Loucy (cell line): ENCODE measurements at regions not wholly inside any gene's neighbourhood (a gene's known extent, or its start where the extent isn't known, plus 50 kb on each side); places are given as distances from the start of the nearest gene placed in this dataset.

ENCODE experiments used
- H2AFZ ChIP-seq: fragments of 200-600 bp; sonication (generic); 2 replicates; pipeline ENCODE4 v1.6.0; 2016; ENCODE audit warnings: antibody characterized with exemption, mild to moderate bottlenecking, low read length, moderate library complexity
- H3F3A ChIP-seq: fragments of 200-600 bp; 2 replicates; pipeline ENCODE4 v1.6.0; 2016; ENCODE audit warnings: antibody characterized with exemption, low read depth, mild to moderate bottlenecking
- H3K27me3 ChIP-seq: fragments of 200-600 bp; sonication (generic); 2 replicates; pipeline ENCODE4 v1.6.1; 2014; ENCODE audit warnings: low read length, mild to moderate bottlenecking; ENCODE audit not compliant: insufficient read depth, poor library complexity, severe bottlenecking
- H3K36me3 ChIP-seq: fragments of 200-600 bp; sonication (generic); 2 replicates; pipeline ENCODE4 v1.6.1; 2016; ENCODE audit warnings: low read length; ENCODE audit not compliant: insufficient read depth
- H3K4me1 ChIP-seq: fragments of 200-600 bp; sonication (generic); 2 replicates; pipeline ENCODE4 v1.5.1; 2014; ENCODE audit warnings: low read length, mild to moderate bottlenecking; ENCODE audit not compliant: insufficient read depth, poor library complexity, severe bottlenecking
- H3K4me2 ChIP-seq: fragments of 200-600 bp; sonication (generic); 2 replicates; pipeline ENCODE4 v1.6.0; 2014; ENCODE audit warnings: antibody characterized with exemption, low read length, low read depth, mild to moderate bottlenecking; ENCODE audit not compliant: poor library complexity, severe bottlenecking
- H3K4me3 ChIP-seq: fragments of 200-600 bp; sonication (generic); 2 replicates; pipeline ENCODE4 v1.5.1; 2014; ENCODE audit warnings: low read length, mild to moderate bottlenecking, mixed read lengths; ENCODE audit not compliant: poor library complexity, severe bottlenecking
- H3K79me2 ChIP-seq: fragments of 200-600 bp; sonication (generic); 2 replicates; pipeline ENCODE4 v1.6.1; 2014; ENCODE audit warnings: low read length; ENCODE audit not compliant: insufficient read depth
- H3K9ac ChIP-seq: fragments of 200-600 bp; sonication (generic); 2 replicates; pipeline ENCODE4 v1.6.0; 2014; ENCODE audit warnings: mild to moderate bottlenecking, low read depth, low read length, moderate library complexity; ENCODE audit not compliant: poor library complexity, severe bottlenecking
- H3K9me2 ChIP-seq: fragments of 200-600 bp; sonication (generic); replicated peaks from 2 replicates; pipeline ENCODE4 v1.6.1; 2016; ENCODE audit warnings: low read depth, low read length, mixed read lengths
- H3K9me3 ChIP-seq: fragments of 200-600 bp; sonication (generic); 2 replicates; pipeline ENCODE4 v1.6.1; 2014; ENCODE audit warnings: mild to moderate bottlenecking, antibody characterized with exemption, low read length, low read depth; ENCODE audit not compliant: insufficient read depth
- H4K20me1 ChIP-seq: fragments of 200-600 bp; sonication (generic); 2 replicates; pipeline ENCODE4 v1.6.0; 2014; ENCODE audit warnings: antibody characterized with exemption, low read length, mild to moderate bottlenecking; ENCODE audit not compliant: insufficient read depth, poor library complexity, severe bottlenecking
- CTCF ChIP-seq: fragments of 200-600 bp; sonication (generic); conservative IDR thresholded peaks from 2 replicates; pipeline ENCODE4 v1.5.1; 2014; ENCODE audit warnings: mild to moderate bottlenecking, antibody characterized with exemption, low read length
- EZH2phosphoT487 ChIP-seq: fragments of 200-600 bp; IDR thresholded peaks from 2 replicates; pipeline ENCODE4 v1.6.1; 2018; ENCODE audit warnings: antibody characterized with exemption, mild to moderate bottlenecking, moderate library complexity, borderline replicate concordance

- TF ChIP-seq EZH2phosphoT487 (no peak), CTCF (no peak)
- no peaks in the 10 kb centered on the region for H4K20me1 ChIP-seq
Observed at GRCh38 chr3:25884981-25885380, 95.1 kb downstream of the OXSM start.

GRCh38 chr3:25885544-25885943, 95.7 kb downstream of the OXSM start:
- Histone ChIP-seq H3K9me3 (no peaks in the 10 kb centered on the region), H3K79me2 (no peaks in the 10 kb centered on the region), H3K9ac (no peak overlapping the region), H3K4me2 (no peak overlapping the region), H3F3A (no peaks in the 10 kb centered on the region), H3K27me3 (no peaks in the 10 kb centered on the region), H3K9me2 (no peaks in the 10 kb centered on the region), H3K4me1 (no peaks in the 10 kb centered on the region), H4K20me1 (no peaks in the 10 kb centered on the region), H2AFZ (no peak overlapping the region), H3K4me3 (no peak overlapping the region), H3K36me3 (no peaks in the 10 kb centered on the region)
- TF ChIP-seq EZH2phosphoT487 (no peak), CTCF (no peak)

More at GRCh38 chr3:25884981-25885380, 95.1 kb downstream of the OXSM start:
- Histone ChIP-seq H3K9me3 (no peaks in the 10 kb centered on the region), H3K36me3 (no peaks in the 10 kb centered on the region), H3K27me3 (no peaks in the 10 kb centered on the region), H3F3A (no peaks in the 10 kb centered on the region), H2AFZ (no peak overlapping the region), H3K4me3 (no peak overlapping the region), H3K9me2 (no peaks in the 10 kb centered on the region), H3K4me2 (no peak overlapping the region), H3K9ac (no peak overlapping the region), H3K79me2 (no peaks in the 10 kb centered on the region), H3K4me1 (no peaks in the 10 kb centered on the region)

- no peaks in the 10 kb centered on the region for H3F3A ChIP-seq
- H3K4me3 ChIP-seq, result no peak overlapping the region
- no peak overlapping the region for H3K9ac ChIP-seq
- no peaks in the 10 kb centered on the region for H3K4me1 ChIP-seq
- H3K9me3 ChIP-seq, result no peaks in the 10 kb centered on the region
- H3K36me3 ChIP-seq, result no peaks in the 10 kb centered on the region
- H3K4me2 ChIP-seq, result no peak overlapping the region
- no peaks in the 10 kb centered on the region for H4K20me1 ChIP-seq
- H3K9me2 ChIP-seq, result no peaks in the 10 kb centered on the region
- H3K27me3 ChIP-seq, result no peaks in the 10 kb centered on the region
- H3K79me2 ChIP-seq, result no peaks in the 10 kb centered on the region
- H2AFZ ChIP-seq, result no peak overlapping the region
- TF ChIP-seq CTCF (no peak), EZH2phosphoT487 (no peak)
Observed at GRCh38 chr3:25887907-25888306, 98.0 kb downstream of the OXSM start.
